ENCODE measurements at regions not wholly inside any gene's neighbourhood (a gene's known extent, or its start where the extent isn't known, plus 50 kb on each side); places are given as distances from the start of the nearest gene placed in this dataset.
"Not testable (repeated sequence)": the region's sequence is repeated elsewhere in the genome, so short reads cannot be mapped to it uniquely, and the experiment has no call there.

DNA sequence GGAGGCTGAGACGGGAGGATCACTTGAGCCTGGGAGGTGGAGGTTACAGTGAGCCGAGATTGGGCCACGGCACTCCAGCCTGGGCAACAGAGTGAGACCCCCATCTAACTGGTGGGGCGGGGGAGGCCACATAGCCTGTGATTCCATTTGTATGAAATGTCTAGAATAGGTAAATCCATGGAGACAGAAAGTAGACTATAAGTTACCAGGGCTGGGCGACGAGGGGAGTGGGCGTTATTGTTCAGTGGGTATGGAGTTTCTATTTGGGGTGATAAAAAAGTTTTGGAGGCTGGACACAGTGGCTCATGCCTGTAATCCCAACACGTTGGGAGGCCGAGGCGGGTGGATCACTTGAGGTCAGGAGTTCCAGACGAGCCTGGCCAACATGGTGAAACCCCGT lies 97.8 kb downstream of the CRLF3 start:
- TF ChIP-seq, protein P1, sequence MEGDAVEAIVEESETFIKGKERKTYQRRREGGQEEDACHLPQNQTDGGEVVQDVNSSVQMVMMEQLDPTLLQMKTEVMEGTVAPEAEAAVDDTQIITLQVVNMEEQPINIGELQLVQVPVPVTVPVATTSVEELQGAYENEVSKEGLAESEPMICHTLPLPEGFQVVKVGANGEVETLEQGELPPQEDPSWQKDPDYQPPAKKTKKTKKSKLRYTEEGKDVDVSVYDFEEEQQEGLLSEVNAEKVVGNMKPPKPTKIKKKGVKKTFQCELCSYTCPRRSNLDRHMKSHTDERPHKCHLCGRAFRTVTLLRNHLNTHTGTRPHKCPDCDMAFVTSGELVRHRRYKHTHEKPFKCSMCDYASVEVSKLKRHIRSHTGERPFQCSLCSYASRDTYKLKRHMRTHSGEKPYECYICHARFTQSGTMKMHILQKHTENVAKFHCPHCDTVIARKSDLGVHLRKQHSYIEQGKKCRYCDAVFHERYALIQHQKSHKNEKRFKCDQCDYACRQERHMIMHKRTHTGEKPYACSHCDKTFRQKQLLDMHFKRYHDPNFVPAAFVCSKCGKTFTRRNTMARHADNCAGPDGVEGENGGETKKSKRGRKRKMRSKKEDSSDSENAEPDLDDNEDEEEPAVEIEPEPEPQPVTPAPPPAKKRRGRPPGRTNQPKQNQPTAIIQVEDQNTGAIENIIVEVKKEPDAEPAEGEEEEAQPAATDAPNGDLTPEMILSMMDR (IDR thresholded peaks at IDR 0.05) = not testable (repeated sequence)
- TF ChIP-seq POLR2A (IDR thresholded peaks at IDR 0.05) = not testable (repeated sequence)

Data from testis (tissue), 2 donors.